Lower leg skin (tissue), 3 donors: ENCODE measurements at regions not wholly inside any gene's neighbourhood (a gene's known extent, or its start where the extent isn't known, plus 50 kb on each side); places are given as distances from the start of the nearest gene placed in this dataset.
"Not testable (repeated sequence)": the region's sequence is repeated elsewhere in the genome, so short reads cannot be mapped to it uniquely, and the experiment has no call there.

ENCODE experiments used
- CTCF ChIP-seq, 3 donors: fragments of 450-650 bp; IDR thresholded peaks; one replicate each; pipeline ENCODE4 v1.5.1; 2016; ENCODE audit warnings: antibody characterized with exemption in 3 of 3, mild to moderate bottlenecking in 3 of 3, moderate library complexity in 2 of 3
- POLR2A ChIP-seq, 2 donors: fragments of 450-650 bp; IDR thresholded peaks; one replicate each; pipeline ENCODE4 v1.6.1; 2016 to 2017; ENCODE audit warnings: antibody characterized with exemption in 2 of 2, mild to moderate bottlenecking in 1 of 2, moderate library complexity in 1 of 2

- TF ChIP-seq CTCF, POLR2A (IDR thresholded peaks at IDR 0.05): not testable (repeated sequence)
Observed at GRCh38 chr6:67686225-67686624, 948.9 kb upstream of the ADGRB3 start.
